IMR-90 (cell line): ENCODE measurements at regions not wholly inside any gene's neighbourhood (a gene's known extent, or its start where the extent isn't known, plus 50 kb on each side); places are given as distances from the start of the nearest gene placed in this dataset.

Experiments used
- ATAC-seq: fragments of 200-7000 bp; cut with Tn5 transposase; 2 replicates; pipeline ENCODE4 v1.9.1; 2020; ENCODE audit warnings: low read depth, mild to moderate bottlenecking, moderate library complexity
- BruUV-seq: library from RNA; stranded (reverse); fragments of 400-500 nt; replicated peaks from 2 replicates; lab custom pipeline; 2021; lab: Mats Ljungman, UMichigan
- CTCF ChIA-PET: fragments of 300-600 bp; formaldehyde crosslinking; extraction: SDS; loops from one replicate; lab custom pipeline; 2021; ENCODE audit warnings: antibody characterized with exemption; lab: Yijun Ruan, JAX
- POLR2A ChIA-PET: fragments of 300-600 bp; sonication (Branson Sonifier 250); formaldehyde crosslinking; loops from one replicate; lab custom pipeline; 2022; ENCODE audit warnings: antibody characterized with exemption; ENCODE audit not compliant: unreplicated experiment; lab: Charles Lee
- DNase-seq: peaks from one replicate; pipeline ENCODE4 v3.0.0; 2013
- H2AFZ ChIP-seq: replicated peaks from 2 replicates; pipeline ENCODE3; 2013; ENCODE audit warnings: low read length, mild to moderate bottlenecking; ENCODE audit not compliant: poor library complexity
- H2AK5ac ChIP-seq: 2 replicates; pipeline ENCODE4 v1.6.1; 2013; ENCODE audit warnings: low read depth, low read length, inconsistent platforms
- H2AK9ac ChIP-seq: replicated peaks from 2 replicates; pipeline ENCODE3; 2013; ENCODE audit warnings: mild to moderate bottlenecking, low read depth, low read length, moderate library complexity; ENCODE audit not compliant: poor library complexity
- H2BK120ac ChIP-seq: 2 replicates; pipeline ENCODE4 v1.6.1; 2013; ENCODE audit warnings: low read depth, low read length, inconsistent platforms
- H2BK15ac ChIP-seq: 3 replicates; pipeline ENCODE4 v1.6.1; 2013; ENCODE audit warnings: low read depth, low read length, inconsistent platforms
- H2BK20ac ChIP-seq: 2 replicates; pipeline ENCODE4 v1.6.1; 2013; ENCODE audit warnings: low read depth, mild to moderate bottlenecking, inconsistent platforms, low read length, moderate library complexity
- H2BK5ac ChIP-seq: 2 replicates; pipeline ENCODE4 v1.6.1; 2013; ENCODE audit warnings: mild to moderate bottlenecking, low read depth, low read length, inconsistent platforms; ENCODE audit not compliant: poor library complexity, severe bottlenecking
- H3K14ac ChIP-seq: replicated peaks from 2 replicates; pipeline ENCODE4 v1.6.1; 2013; ENCODE audit warnings: low read depth, low read length, inconsistent platforms
- H3K18ac ChIP-seq: 2 replicates; pipeline ENCODE4 v1.6.1; 2013; ENCODE audit warnings: low read depth, low read length, control low read depth
- H3K23ac ChIP-seq: 2 replicates; pipeline ENCODE4 v1.6.1; 2013; ENCODE audit warnings: low read depth, low read length, inconsistent platforms
- H3K27ac ChIP-seq: 2 replicates; pipeline ENCODE4 v1.5.1; 2013; ENCODE audit warnings: mild to moderate bottlenecking, control low read depth, low read length; ENCODE audit not compliant: insufficient read depth
- H3K27me3 ChIP-seq: 2 replicates; pipeline ENCODE4 v1.6.1; 2013; ENCODE audit warnings: low read length; ENCODE audit not compliant: control insufficient read depth, insufficient read depth
- H3K36me3 ChIP-seq: 2 replicates; pipeline ENCODE4 v1.6.1; 2013; ENCODE audit warnings: low read length, mixed read lengths; ENCODE audit not compliant: control insufficient read depth, insufficient read depth
- H3K4ac ChIP-seq: 2 replicates; pipeline ENCODE4 v1.6.1; 2013; ENCODE audit warnings: low read depth, low read length, inconsistent platforms
- H3K4me1 ChIP-seq: 2 replicates; pipeline ENCODE4 v1.6.1; 2013; ENCODE audit warnings: low read length, mixed read lengths; ENCODE audit not compliant: control insufficient read depth, insufficient read depth
- H3K4me2 ChIP-seq: 2 replicates; pipeline ENCODE4 v1.6.1; 2013; ENCODE audit warnings: low read depth, mild to moderate bottlenecking, control low read depth, low read length, moderate library complexity
- H3K4me3 ChIP-seq: 2 replicates; pipeline ENCODE4 v1.5.1; 2013; ENCODE audit warnings: low read depth, mild to moderate bottlenecking, control low read depth, low read length, moderate library complexity; ENCODE audit not compliant: insufficient read depth
- H3K56ac ChIP-seq: 2 replicates; pipeline ENCODE4 v1.6.1; 2013; ENCODE audit warnings: low read length, inconsistent platforms; ENCODE audit not compliant: insufficient read depth; ENCODE audit errors: extremely low read depth
- H3K79me1 ChIP-seq, 2 experiments: 2 replicates each; pipeline ENCODE4 v1.6.1; 2013; ENCODE audit warnings: low read length in 2 of 2, inconsistent platforms in 1 of 2, low read depth in 1 of 2
- H3K9ac ChIP-seq: 2 replicates; pipeline ENCODE4 v1.6.1; 2013; ENCODE audit warnings: low read depth, low read length, control low read depth
- H3K9me1 ChIP-seq: 2 replicates; pipeline ENCODE4 v1.6.1; 2013; ENCODE audit warnings: low read length, inconsistent platforms; ENCODE audit not compliant: insufficient read depth
- H3K9me3 ChIP-seq: 2 replicates; pipeline ENCODE4 v1.6.1; 2013; ENCODE audit warnings: low read length; ENCODE audit not compliant: control insufficient read depth, insufficient read depth
- H4K20me1 ChIP-seq: 2 replicates; pipeline ENCODE4 v1.6.1; 2013; ENCODE audit warnings: low read length, inconsistent platforms; ENCODE audit not compliant: insufficient read depth
- H4K5ac ChIP-seq: 2 replicates; pipeline ENCODE4 v1.6.1; 2013; ENCODE audit warnings: mild to moderate bottlenecking, low read depth, low read length, control low read depth
- H4K8ac ChIP-seq, 2 experiments: 2 replicates each; pipeline ENCODE4 v1.6.1; 2013; ENCODE audit warnings: low read depth in 2 of 2, low read length in 2 of 2, control low read depth in 1 of 2, inconsistent platforms in 1 of 2
- H4K91ac ChIP-seq: 2 replicates; pipeline ENCODE4 v1.6.1; 2013; ENCODE audit warnings: low read depth, low read length, inconsistent platforms; ENCODE audit not compliant: insufficient read depth
- CTCF ChIP-seq: conservative IDR thresholded peaks from 2 replicates; pipeline ENCODE4 v1.5.1; 2012; ENCODE audit warnings: mild to moderate bottlenecking, low read depth, low read length, improper control_type of control experiment
- FOS ChIP-seq: fragments of 150-350 bp; IDR thresholded peaks from 2 replicates; pipeline ENCODE4 v1.6.1; 2016; ENCODE audit warnings: low read depth, low read length
- POLR2A ChIP-seq: IDR thresholded peaks from 2 replicates; pipeline ENCODE4 v1.6.1; 2012; ENCODE audit warnings: mild to moderate bottlenecking, low read depth, low read length
- whole genome bisulfite sequencing, 2 experiments: methylation state at CpG; one replicate each; pipeline versions ENCODE4 v1.1.5 to v1.1.7; 2013; ENCODE audit warnings: missing lambda C conversion rate in 2 of 2; ENCODE audit not compliant: insufficient read length in 1 of 2; ENCODE audit errors: extremely low coverage in 2 of 2; 5-methylcytosine and 5-hydroxymethylcytosine counted together
- dilution Hi-C: fragments of 300-500 bp; cut with HindIII; formaldehyde crosslinking; loops from one replicate; pipeline ENCODE4 v1.14.3; 2018; ENCODE audit warnings: low sequenced_read_pairs; ENCODE audit not compliant: unreplicated experiment
- in situ Hi-C: fragments of 300-500 bp; cut with MboI; formaldehyde crosslinking; loops from 3 replicates; pipeline ENCODE4 v1.14.3; 2019; ENCODE audit warnings: low sequenced_read_pairs, inconsistent platforms, mixed read lengths
- intact Hi-C: fragments of 100-400 bp; cut with micrococcal nuclease; formaldehyde crosslinking; loops from 2 replicates; pipeline ENCODE4 v1.10.0; 2022

- ChIA-PET CTCF (no interaction called here), POLR2A (no interaction called here)
- Histone ChIP-seq H3K9me1 (peaks cover 3% of the 10 kb centered on the region; the same call in 1 of the 2 replicates), H3K14ac (no peak overlapping the region), H2BK120ac (no peak overlapping the region), H4K5ac (no peak overlapping the region), H3K79me1 (no peaks in the 10 kb centered on the region), H3K4me1 (peaks cover 7% of the 10 kb centered on the region), H3K36me3 (no peaks in the 10 kb centered on the region), H3K9me3 (no peaks in the 10 kb centered on the region; the same call in 1 of the 2 replicates), H3K4me3 (no peak overlapping the region), H2BK20ac (no peak overlapping the region), H3K56ac (no peak overlapping the region), H2BK5ac (no peak overlapping the region), H3K9ac (no peak overlapping the region), H4K91ac (no peak overlapping the region), H3K27me3 (peaks cover 18% of the 10 kb centered on the region), H2AK9ac (no peak overlapping the region), H2BK15ac (no peak overlapping the region), H2AFZ (no peak overlapping the region), H2AK5ac (no peak overlapping the region), H3K27ac (no peak overlapping the region), H3K23ac (no peak overlapping the region), H3K4ac (no peak overlapping the region), H4K20me1 (no peaks in the 10 kb centered on the region), H4K8ac (no peak overlapping the region), H3K18ac (no peak overlapping the region), H3K4me2 (no peak overlapping the region)
- intact Hi-C loops (no loop called here), in situ Hi-C loops (loop anchor here (25.0 kb wide), 1 partner anchor 811 kb away; no protein-coding TSS in a partner anchor), dilution Hi-C loops (no loop called here)
- TF ChIP-seq POLR2A, result no peak
- no peak for TF ChIP-seq CTCF
- TF ChIP-seq FOS, result no peak
- no peak for ATAC-seq
- no TSS peak for BruUV-seq
- no CpG with 5 or more reads among the region's 5 CpGs for WGBS, 2 experiments
- no peak for DNase-seq
These were observed 333.8 kb downstream of the CXCL12 start for GRCh38 chr10:44051091-44051490.
